GM12872 (cell line): ENCODE measurements at regions not wholly inside any gene's neighbourhood (a gene's known extent, or its start where the extent isn't known, plus 50 kb on each side); places are given as distances from the start of the nearest gene placed in this dataset.

ENCODE experiments used
- CTCF ChIP-seq: IDR thresholded peaks from 3 replicates; pipeline ENCODE4 v1.5.1; 2011; ENCODE audit warnings: low read depth, mild to moderate bottlenecking, low read length, moderate library complexity; ENCODE audit not compliant: insufficient read depth

GRCh38 chr4:34281826-34282225 lies 1962.5 kb downstream of the ARAP2 start:
- TF ChIP-seq CTCF, result no peak

GRCh38 chr4:34289489-34289888 lies 1954.8 kb downstream of the ARAP2 start:
- no peak for TF ChIP-seq CTCF

GRCh38 chr4:34289962-34290361 lies 1954.4 kb downstream of the ARAP2 start:
- no peak for TF ChIP-seq CTCF

GRCh38 chr4:34293459-34293858 lies 1950.9 kb downstream of the ARAP2 start:
- TF ChIP-seq CTCF, result no peak

GRCh38 chr4:34309383-34309906 lies 1934.9 kb downstream of the ARAP2 start:
- TF ChIP-seq CTCF, result no peak

GRCh38 chr4:34318773-34319172 lies 1925.5 kb downstream of the ARAP2 start:
- TF ChIP-seq CTCF, result no peak

- TF ChIP-seq CTCF, result no peak
These were observed 1920.6 kb downstream of the ARAP2 start for GRCh38 chr4:34323549-34324320.

- no peak for TF ChIP-seq CTCF
These were observed 1915.4 kb downstream of the ARAP2 start for GRCh38 chr4:34328939-34329338.
